ENCODE measurements at regions not wholly inside any gene's neighbourhood (a gene's known extent, or its start where the extent isn't known, plus 50 kb on each side); places are given as distances from the start of the nearest gene placed in this dataset.

DNA sequence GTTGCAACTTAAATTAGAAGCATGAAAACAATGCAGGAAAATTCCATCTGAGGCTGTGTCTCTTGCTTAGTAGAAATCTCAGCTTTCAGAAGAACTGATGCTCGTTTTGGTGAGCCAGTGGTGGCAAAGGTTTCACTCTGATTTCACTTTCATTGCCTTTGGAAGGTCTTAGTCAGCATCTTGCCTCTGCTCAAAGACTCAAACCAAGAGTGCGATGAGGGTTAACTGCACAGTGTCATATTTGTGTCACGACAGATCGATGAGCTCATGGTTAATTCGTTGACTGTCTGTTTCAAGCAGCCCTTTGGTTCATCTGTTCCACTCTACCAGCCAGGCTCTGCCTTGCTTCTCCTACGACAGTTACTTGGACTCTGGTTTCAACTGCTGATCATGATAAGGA, 331.3 kb upstream of the KIF2A start:
- TF ChIP-seq FOXM1 (IDR thresholded peaks at IDR 0.05; ENCODE audit: borderline replicate concordance) (no peak), BHLHE40 (IDR thresholded peaks at IDR 0.05; ENCODE audit: borderline replicate concordance) (no peak), ARNT (IDR thresholded peaks at IDR 0.05) (no peak), SUZ12 (IDR thresholded peaks at IDR 0.05) (no peak), L3MBTL2 (conservative IDR thresholded peaks at IDR 0.05) (no peak), NFRKB (IDR thresholded peaks at IDR 0.05) (no peak), FOXA1 (IDR thresholded peaks at IDR 0.05) (no peak), SP1 (IDR thresholded peaks at IDR 0.05) (no peak), LEF1 (IDR thresholded peaks at IDR 0.05; ENCODE audit: borderline replicate concordance) (no peak)
